GM18520 (cell line): ENCODE measurements at regions not wholly inside any gene's neighbourhood (a gene's known extent, or its start where the extent isn't known, plus 50 kb on each side); places are given as distances from the start of the nearest gene placed in this dataset.

ENCODE experiments used
- ATAC-seq: cut with Tn5 transposase; IDR thresholded peaks from one replicate; pipeline ENCODE4 v1.9.1; 2021; ENCODE audit not compliant: unreplicated experiment

- ATAC-seq = no peak
Measured at GRCh38 chr4:28117084-28117682, 1256.5 kb downstream of the STIM2 start.

GRCh38 chr4:28146191-28146590 lies 1285.5 kb downstream of the STIM2 start:
- ATAC-seq = no peak

DNA sequence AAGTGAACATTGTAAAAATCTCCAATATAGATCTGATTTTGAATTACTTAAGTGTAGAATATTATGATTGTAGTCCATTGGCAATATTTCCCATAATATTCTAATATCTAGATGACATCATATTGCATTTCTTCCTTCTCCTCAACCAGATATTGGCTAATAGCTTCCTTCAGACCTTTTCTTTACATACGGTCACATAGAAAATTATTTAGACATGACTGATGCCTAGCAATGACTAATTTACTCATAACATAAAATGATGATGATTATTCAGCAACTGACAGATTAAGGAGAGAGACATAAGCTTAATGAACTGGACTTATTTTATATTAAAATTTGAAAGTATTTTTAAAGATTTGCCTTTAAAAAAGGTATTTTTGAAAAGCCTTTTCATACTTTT lies 1287.6 kb downstream of the STIM2 start:
- ATAC-seq = no peak

GRCh38 chr4:28149762-28150161 lies 1289.1 kb downstream of the STIM2 start:
- ATAC-seq = no peak

DNA sequence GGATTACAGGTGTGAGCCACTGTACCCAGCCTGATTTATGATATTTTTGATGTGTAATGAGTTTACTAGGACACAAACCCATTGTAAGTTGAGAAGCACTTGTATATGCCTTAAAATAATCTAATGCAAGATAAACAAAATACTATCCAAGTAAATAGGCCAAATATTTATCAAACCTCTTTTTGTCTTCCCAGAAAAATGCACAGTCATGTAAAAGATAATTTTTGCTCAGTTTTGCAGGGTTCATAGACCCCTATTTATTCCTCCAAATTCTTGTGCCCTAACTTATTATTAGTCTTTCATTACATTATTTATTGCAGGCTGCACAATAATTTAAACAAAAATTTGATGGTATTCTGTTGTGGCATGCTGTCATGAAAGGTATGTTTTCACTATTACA lies 1290.7 kb downstream of the STIM2 start:
- ATAC-seq = no peak

DNA sequence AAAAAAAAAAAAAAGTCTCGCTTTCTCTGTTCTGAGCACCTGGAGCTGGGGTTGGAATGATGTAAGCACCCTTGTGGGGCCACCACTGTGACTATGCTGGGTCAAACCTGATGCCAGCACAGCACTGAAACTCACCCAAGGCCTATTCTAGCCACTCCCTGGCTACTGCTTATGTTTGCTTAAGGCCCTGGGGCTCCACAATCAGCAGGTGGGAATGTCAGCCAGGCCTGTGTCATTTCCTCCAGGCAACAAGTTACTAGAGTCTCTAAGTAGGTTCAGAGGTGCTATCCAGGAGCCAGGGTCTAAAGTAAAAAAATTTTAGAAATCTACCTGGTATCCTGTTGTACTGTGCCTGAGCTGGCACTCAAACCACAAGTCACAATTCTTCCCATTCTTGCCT lies 1306.8 kb downstream of the STIM2 start:
- ATAC-seq = no peak

DNA sequence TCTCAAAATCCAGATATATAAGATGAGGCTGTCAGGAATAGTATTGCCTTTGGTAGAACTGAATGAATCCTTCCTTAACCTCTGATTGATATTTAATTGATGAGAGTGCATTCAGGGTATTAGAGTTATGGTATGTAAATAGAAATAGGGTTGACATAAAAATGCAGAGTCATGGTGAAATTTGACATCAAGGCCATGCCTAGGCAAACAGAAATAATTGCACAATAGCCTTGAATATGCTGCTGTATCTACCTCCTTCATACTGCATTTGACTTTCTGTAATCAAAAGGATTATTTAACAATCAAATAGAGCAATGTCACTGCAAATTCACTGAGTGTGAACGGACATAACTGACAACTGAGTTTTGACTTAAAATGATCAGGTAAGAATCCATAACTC lies 1316.3 kb downstream of the STIM2 start:
- no peak for ATAC-seq

DNA sequence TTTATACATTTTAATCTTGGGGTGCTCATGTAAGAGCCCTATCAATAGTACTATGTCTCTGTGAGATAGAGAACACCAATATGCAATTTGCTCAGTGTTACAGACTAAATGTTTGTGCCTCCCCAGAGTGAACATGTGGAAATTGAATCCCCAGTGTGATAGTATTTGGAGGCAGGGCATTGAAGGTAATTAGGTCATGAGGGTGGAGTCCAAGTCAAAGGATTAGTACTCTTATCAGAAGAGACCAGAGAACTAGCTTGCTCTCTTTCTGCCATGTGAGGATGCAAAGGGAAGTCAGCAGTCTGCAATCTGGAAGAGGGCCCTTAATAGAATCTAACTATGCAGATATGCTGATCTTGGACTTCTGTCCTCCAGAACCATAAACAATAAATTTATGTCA lies 1317.0 kb downstream of the STIM2 start:
- no peak for ATAC-seq

DNA sequence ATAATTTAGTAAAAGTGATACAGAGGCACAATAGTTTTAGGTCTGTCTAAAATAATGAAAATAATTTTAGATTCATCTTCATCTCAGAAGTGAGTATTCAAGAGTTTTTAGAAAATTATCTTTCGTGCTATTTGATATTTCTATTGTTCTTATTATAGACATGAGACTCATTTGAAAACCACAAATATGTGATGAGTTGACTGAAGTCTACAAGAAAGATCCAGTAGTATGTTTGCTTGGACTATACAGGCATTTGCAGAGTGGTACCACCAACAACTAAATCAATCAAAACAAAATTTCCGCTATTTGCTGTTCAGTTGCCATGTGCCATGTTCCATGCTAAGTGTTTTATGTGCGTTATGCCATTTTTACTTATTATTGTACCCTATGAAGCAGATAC lies 1318.5 kb downstream of the STIM2 start:
- ATAC-seq = no peak

GRCh38 chr4:28209371-28209924 lies 1348.8 kb downstream of the STIM2 start:
- ATAC-seq = no peak

GRCh38 chr4:28211676-28212470 lies 1351.2 kb downstream of the STIM2 start:
- ATAC-seq = no peak

DNA sequence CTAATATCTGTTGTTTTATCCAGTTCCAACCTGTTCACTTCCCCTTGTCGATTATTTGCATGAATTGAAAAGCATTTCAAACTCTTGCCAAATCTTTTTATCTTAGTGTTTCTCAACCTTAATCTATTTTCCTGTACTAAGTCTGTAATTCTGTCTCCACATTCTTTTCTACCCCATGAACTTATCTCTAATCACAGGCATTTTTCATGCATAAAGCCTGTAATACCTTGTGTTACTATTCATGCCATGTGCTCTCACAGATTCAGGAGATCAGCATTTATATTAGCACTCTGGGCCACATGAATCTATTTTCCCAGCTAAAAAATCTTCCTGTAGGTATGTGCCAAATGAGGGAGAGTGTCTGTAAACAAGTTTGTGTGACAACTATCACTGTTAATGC lies 1360.9 kb downstream of the STIM2 start:
- ATAC-seq = no peak

GRCh38 chr4:28225050-28225449 lies 1364.4 kb downstream of the STIM2 start:
- no peak for ATAC-seq

DNA sequence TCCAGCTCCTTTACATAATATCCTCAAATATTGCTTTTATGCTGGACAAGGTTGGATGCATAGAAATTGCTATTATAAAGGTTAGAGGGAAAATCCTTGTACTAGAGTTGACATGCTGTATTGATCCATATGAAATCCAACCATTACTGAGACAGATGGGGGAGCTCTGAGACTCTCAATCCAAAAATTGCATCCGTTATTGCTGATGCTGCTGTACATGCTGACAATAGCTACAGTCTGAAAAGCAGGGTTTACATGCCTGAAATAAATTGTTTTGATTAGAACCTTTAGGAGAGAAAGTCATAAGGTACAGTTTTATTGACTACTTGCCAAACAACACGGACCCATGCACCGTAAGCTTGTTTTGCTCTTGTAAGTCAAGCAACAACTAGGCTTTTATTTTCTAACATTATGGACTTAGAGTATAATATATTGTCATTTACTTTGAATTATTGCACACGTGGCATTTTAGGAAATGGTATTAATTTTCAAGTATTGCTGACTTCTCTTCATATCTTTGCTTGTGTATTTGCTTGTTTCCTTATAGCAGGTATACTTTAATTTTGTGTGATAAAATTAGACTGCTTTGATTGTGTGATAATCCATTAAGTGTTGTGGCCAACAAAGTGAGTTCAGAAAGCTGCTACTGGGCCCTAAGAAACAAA lies 1365.2 kb downstream of the STIM2 start:
- no peak for ATAC-seq

DNA sequence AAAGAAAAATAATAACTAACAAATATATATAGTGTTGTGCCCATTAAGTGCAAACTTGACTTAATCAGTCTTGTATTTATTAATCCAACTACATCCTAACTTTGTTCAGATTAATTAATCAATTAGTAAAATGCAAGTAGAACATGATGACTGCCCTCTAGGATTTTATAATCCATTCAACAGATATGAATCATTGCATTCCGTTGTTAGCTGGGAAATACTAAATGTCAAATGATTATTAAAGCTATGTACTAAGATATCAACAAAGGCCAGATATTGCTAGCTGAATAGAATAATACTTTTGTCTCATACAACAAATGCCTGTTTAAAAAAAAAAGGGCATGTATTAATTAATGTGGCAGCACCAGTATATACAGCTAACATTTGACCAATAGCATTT lies 1366.3 kb downstream of the STIM2 start:
- no peak for ATAC-seq

DNA sequence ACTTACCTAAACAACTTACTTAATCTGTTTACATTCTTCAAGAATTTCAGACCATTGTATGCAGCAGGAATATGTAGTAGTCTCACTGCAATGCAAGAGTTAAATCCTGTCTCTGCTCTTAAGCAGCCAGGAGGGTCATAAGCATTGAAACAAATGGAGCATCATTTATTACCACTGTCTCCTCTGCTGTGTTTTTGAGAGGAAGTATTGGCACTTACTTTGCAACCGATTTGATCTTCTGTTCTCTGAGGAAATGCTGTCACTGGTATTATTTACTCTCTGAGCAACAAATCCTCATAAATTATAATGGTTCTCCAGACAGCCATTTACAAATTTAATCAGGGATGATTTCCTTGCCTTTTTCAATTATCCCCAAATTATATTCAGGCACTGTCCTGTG lies 1367.1 kb downstream of the STIM2 start:
- ATAC-seq = no peak

DNA sequence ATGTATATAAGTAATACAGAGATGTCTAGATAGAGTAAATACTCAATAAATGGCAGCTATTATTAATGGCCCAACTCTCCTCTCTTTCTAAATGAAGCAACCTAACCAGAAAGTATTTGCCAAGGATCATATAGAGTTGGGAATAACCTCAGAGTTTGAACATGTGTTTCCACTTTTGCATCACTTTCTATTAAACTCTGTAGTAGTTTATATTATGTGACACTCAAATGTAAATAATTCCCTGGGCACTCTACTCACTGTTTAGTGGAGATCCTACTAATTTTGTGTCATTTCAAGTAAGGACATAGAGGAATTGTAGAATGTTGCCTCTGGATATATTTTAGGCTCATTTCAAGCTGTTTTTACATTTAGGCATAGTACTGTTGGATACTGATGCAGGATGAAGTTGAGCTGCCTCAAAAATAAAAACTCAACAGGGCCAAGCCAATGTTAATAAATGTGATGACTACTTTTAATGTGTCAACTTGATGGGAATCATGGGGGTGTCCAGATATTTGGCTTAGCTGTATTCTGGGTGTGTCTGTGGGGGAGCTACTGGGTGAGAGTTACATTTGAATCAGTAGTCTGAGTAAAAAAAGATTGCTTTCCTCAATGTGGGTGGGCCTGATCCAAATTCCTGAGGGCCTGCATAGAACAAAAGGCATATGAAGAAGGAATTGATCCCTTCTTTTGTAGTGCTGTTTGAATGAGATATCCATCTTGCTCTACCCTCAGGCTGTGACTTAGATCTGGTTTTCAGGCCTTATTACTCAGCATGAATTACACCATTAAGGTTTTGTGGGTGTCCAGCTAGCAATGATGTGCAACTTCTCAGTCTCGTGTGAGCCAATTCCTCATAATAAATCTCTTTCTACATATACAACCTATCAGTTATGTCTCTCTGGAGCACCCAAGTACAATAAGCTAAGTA lies 1368.2 kb downstream of the STIM2 start:
- no peak for ATAC-seq

DNA sequence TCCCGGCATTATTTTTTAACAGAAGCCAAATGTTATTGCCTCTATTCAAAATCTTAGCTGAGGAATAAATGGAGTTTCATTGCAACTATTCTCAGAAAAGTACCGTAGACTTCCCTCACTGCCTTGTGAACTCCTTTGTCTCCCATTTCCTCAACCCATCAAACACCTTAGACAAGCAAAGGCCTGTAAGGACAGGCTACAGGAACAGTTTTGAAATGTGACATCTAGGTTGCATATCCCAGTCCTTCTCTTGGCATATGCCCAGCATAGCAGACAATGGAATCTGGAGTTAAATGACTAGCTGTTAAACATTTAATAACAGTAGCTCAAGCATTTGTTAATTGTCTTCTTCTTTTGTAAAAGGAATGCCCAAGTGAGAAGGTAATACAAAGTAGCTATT lies 1371.7 kb downstream of the STIM2 start:
- ATAC-seq = no peak

DNA sequence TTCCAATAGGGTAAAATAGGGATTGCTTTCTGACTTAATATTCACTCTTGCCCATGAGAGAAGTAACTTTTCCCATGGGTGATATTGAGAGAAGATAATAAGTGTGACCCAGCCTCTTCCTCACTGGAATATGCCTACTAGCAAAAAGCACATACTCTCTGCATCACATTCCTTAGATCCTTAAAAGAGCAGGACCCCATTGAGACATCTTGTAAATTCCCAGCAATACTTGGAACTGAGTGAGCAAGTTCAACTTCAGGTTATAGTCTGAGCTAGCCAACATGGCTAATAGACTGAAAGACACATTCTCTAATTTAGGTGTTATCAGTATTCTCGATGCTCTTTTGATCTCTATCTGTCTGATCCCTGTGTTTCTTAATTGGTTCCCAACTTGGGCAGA lies 1372.3 kb downstream of the STIM2 start:
- ATAC-seq = no peak

- ATAC-seq = no peak
Measured at GRCh38 chr4:28233724-28234123, 1373.1 kb downstream of the STIM2 start.

- no peak for ATAC-seq
Measured at GRCh38 chr4:28238876-28239275, 1378.2 kb downstream of the STIM2 start.
